H9 (cell line): ENCODE measurements at regions not wholly inside any gene's neighbourhood (a gene's known extent, or its start where the extent isn't known, plus 50 kb on each side); places are given as distances from the start of the nearest gene placed in this dataset.

Experiments used
- DNase-seq: peaks from one replicate; pipeline ENCODE4 v3.0.0-alpha.2; 2017
- H2AFZ ChIP-seq: one replicate; pipeline ENCODE4 v1.6.1; 2013; ENCODE audit warnings: mild to moderate bottlenecking, low read length, control low read depth, moderate library complexity
- H2AK5ac ChIP-seq: 2 replicates; pipeline ENCODE4 v1.6.1; 2013; ENCODE audit warnings: low read length, control low read depth, mixed read lengths; ENCODE audit not compliant: insufficient read length
- H2BK120ac ChIP-seq: one replicate; pipeline ENCODE4 v1.6.1; 2013; ENCODE audit warnings: low read depth, mild to moderate bottlenecking, low read length, control low read depth, inconsistent platforms; ENCODE audit not compliant: poor library complexity, severe bottlenecking
- H2BK12ac ChIP-seq: 2 replicates; pipeline ENCODE4 v1.6.1; 2013; ENCODE audit warnings: low read length, control low read depth, mixed read lengths, low read depth; ENCODE audit not compliant: insufficient read length
- H2BK15ac ChIP-seq: 2 replicates; pipeline ENCODE4 v1.6.1; 2013; ENCODE audit warnings: low read depth, low read length, control low read depth
- H2BK20ac ChIP-seq: one replicate; pipeline ENCODE4 v1.6.1; 2013; ENCODE audit warnings: low read depth, mild to moderate bottlenecking, low read length, control low read depth, inconsistent platforms; ENCODE audit not compliant: poor library complexity, severe bottlenecking
- H2BK5ac ChIP-seq: 2 replicates; pipeline ENCODE4 v1.6.1; 2013; ENCODE audit warnings: low read length, control low read depth, mixed read lengths; ENCODE audit not compliant: insufficient read length
- H3K14ac ChIP-seq: 2 replicates; pipeline ENCODE4 v1.6.1; 2013; ENCODE audit warnings: low read length, control low read depth; ENCODE audit not compliant: insufficient read depth
- H3K18ac ChIP-seq: 2 replicates; pipeline ENCODE4 v1.6.1; 2013; ENCODE audit warnings: low read depth, mild to moderate bottlenecking, mixed read lengths, low read length, control low read depth; ENCODE audit not compliant: insufficient read length
- H3K23ac ChIP-seq: 2 replicates; pipeline ENCODE4 v1.6.1; 2013; ENCODE audit warnings: low read length, control low read depth, mixed read lengths, low read depth; ENCODE audit not compliant: insufficient read length
- H3K23me2 ChIP-seq: 2 replicates; pipeline ENCODE4 v1.6.1; 2013; ENCODE audit warnings: low read depth, mild to moderate bottlenecking, mixed read lengths, low read length, control low read depth; ENCODE audit not compliant: insufficient read length, poor library complexity, severe bottlenecking
- H3K27ac ChIP-seq: 2 replicates; pipeline ENCODE4 v1.5.1; 2013; ENCODE audit warnings: low read length, control low read depth, mixed read lengths, low read depth; ENCODE audit not compliant: insufficient read length
- H3K27me3 ChIP-seq: 2 replicates; pipeline ENCODE4 v1.6.1; 2013; ENCODE audit warnings: low read length, control low read depth, inconsistent platforms; ENCODE audit not compliant: insufficient read depth
- H3K4ac ChIP-seq: 2 replicates; pipeline ENCODE4 v1.6.1; 2013; ENCODE audit warnings: low read depth, mild to moderate bottlenecking, control low read depth, inconsistent platforms, low read length, moderate library complexity
- H3K4me1 ChIP-seq: 2 replicates; pipeline ENCODE4 v1.6.1; 2013; ENCODE audit warnings: low read length, control low read depth, inconsistent platforms; ENCODE audit not compliant: insufficient read depth
- H3K4me2 ChIP-seq: 2 replicates; pipeline ENCODE4 v1.6.1; 2013; ENCODE audit warnings: low read length, control low read depth, mixed read lengths; ENCODE audit not compliant: insufficient read length, insufficient read depth
- H3K56ac ChIP-seq: 2 replicates; pipeline ENCODE4 v1.6.1; 2013; ENCODE audit warnings: low read depth, mild to moderate bottlenecking, mixed read lengths, low read length, control low read depth; ENCODE audit not compliant: insufficient read length
- H3K79me1 ChIP-seq: 2 replicates; pipeline ENCODE4 v1.6.1; 2013; ENCODE audit warnings: low read depth, mild to moderate bottlenecking, moderate library complexity, low read length, control low read depth, inconsistent platforms; ENCODE audit not compliant: insufficient read depth, poor library complexity, severe bottlenecking
- H3K79me2 ChIP-seq: 2 replicates; pipeline ENCODE4 v1.6.1; 2013; ENCODE audit warnings: low read length, control low read depth, inconsistent platforms; ENCODE audit not compliant: insufficient read depth
- H3K9ac ChIP-seq: 2 replicates; pipeline ENCODE4 v1.6.1; 2013; ENCODE audit warnings: low read length, control low read depth, mixed read lengths; ENCODE audit not compliant: insufficient read length; ENCODE audit errors: extremely low read depth
- H3K9me3 ChIP-seq: one replicate; pipeline ENCODE4 v1.6.1; 2013; ENCODE audit warnings: low read depth, low read length, inconsistent platforms; ENCODE audit not compliant: control insufficient read depth
- H3T11ph ChIP-seq: one replicate; pipeline ENCODE4 v1.6.1; 2013; ENCODE audit warnings: mild to moderate bottlenecking, low read length, control low read depth, inconsistent platforms
- H4K20me1 ChIP-seq: one replicate; pipeline ENCODE4 v1.6.1; 2013; ENCODE audit not compliant: control insufficient read depth, insufficient read length, insufficient read depth
- H4K5ac ChIP-seq: 2 replicates; pipeline ENCODE4 v1.6.1; 2013; ENCODE audit warnings: low read depth, mild to moderate bottlenecking, mixed read lengths, low read length, control low read depth; ENCODE audit not compliant: insufficient read length
- H4K8ac ChIP-seq: replicated peaks from 2 replicates; pipeline ENCODE4 v1.6.1; 2013; ENCODE audit warnings: low read length, control low read depth, mixed read lengths, low read depth; ENCODE audit not compliant: insufficient read length
- H4K91ac ChIP-seq: 2 replicates; pipeline ENCODE4 v1.6.1; 2013; ENCODE audit warnings: low read depth, mild to moderate bottlenecking, moderate library complexity, mixed read lengths, low read length, control low read depth; ENCODE audit not compliant: insufficient read length
- H3K27ac Mint-ChIP-seq, 3 experiments: 2 replicates in 2 of 3; 3 replicates in 1 of 3; pipeline ENCODE4 v1.8.0; 2020 to 2021; ENCODE audit warnings: mixed read lengths in 3 of 3, mild to moderate bottlenecking in 1 of 3, moderate library complexity in 1 of 3
- H3K27me3 Mint-ChIP-seq: 2 replicates; pipeline ENCODE4 v1.8.0; 2021; ENCODE audit warnings: low read depth, mild to moderate bottlenecking, moderate library complexity, mixed read lengths
- H3K36me3 Mint-ChIP-seq, 3 experiments: 2 replicates in 2 of 3; 3 replicates in 1 of 3; pipeline ENCODE4 v1.8.0; 2020 to 2021; ENCODE audit warnings: low read depth in 3 of 3, mixed read lengths in 3 of 3; ENCODE audit not compliant: insufficient read depth in 1 of 3
- H3K4me1 Mint-ChIP-seq, 2 experiments: 2 replicates each; pipeline ENCODE4 v1.8.0; 2020; ENCODE audit warnings: mixed read lengths in 2 of 2
- H3K4me3 Mint-ChIP-seq, 2 experiments: 2 replicates in 1 of 2; 3 replicates in 1 of 2; pipeline ENCODE4 v1.8.0; 2020 to 2021; ENCODE audit warnings: mild to moderate bottlenecking in 2 of 2, mixed read lengths in 2 of 2, moderate library complexity in 1 of 2
- H3K9me3 Mint-ChIP-seq, 2 experiments: 2 replicates in 1 of 2; 3 replicates in 1 of 2; pipeline ENCODE4 v1.8.0; 2020; ENCODE audit warnings: mild to moderate bottlenecking in 2 of 2, mixed read lengths in 2 of 2, moderate library complexity in 1 of 2
- WGBS: extraction: QIAGEN DNeasy Blood & Tissue Kit; methylation state at CpG from one replicate; pipeline ENCODE4 v1.1.7; 2013; ENCODE audit warnings: missing lambda C conversion rate, low lambda C conversion rate, mixed read lengths; ENCODE audit not compliant: insufficient read length; ENCODE audit errors: extremely low coverage; 5-methylcytosine and 5-hydroxymethylcytosine counted together
- TF ChIP-seq, protein P1 (sequence below): fragments of 200-600 bp; sonication (generic); conservative IDR thresholded peaks from 3 replicates; pipeline ENCODE4 v1.8.0; 2021; ENCODE audit warnings: antibody characterized with exemption, mild to moderate bottlenecking

DNA sequence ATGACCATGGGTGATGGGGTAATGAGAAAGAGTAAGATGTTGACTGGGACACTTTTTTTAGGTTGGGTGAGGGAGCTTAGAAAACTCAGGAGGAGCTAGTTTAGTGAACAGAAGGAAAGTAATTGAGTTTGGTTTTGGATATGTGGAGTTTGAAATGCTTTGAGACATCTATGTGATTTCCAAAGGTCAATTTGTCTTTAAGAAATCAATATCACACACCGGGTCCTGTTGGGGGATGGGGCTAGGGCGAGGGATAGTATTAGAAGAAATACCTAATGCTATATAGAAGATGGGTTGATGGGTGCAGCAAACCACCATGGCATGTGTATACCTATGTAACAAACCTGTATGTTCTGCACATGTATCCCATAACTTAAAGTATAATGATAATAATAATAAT, 118.4 kb downstream of the ASCL1 start:
- Histone ChIP-seq H3K9me3 (no peaks in the 10 kb centered on the region), H4K5ac (no peak overlapping the region), H2AFZ (no peak overlapping the region), H2BK20ac (no peak overlapping the region), H4K20me1 (no peaks in the 10 kb centered on the region), H3K4me1 (no peaks in the 10 kb centered on the region), H3T11ph (no peak overlapping the region), H3K79me1 (no peaks in the 10 kb centered on the region), H3K27ac (no peak overlapping the region), H3K79me2 (no peaks in the 10 kb centered on the region), H3K9ac (no peak overlapping the region), H3K14ac (no peak overlapping the region), H3K4me2 (no peak overlapping the region), H3K56ac (no peak overlapping the region), H3K27me3 (no peaks in the 10 kb centered on the region), H3K18ac (no peak overlapping the region), H3K23ac (no peak overlapping the region), H2BK12ac (no peak overlapping the region), H2BK5ac (no peak overlapping the region), H4K91ac (no peak overlapping the region), H3K4ac (no peak overlapping the region), H2BK120ac (no peak overlapping the region), H2BK15ac (no peak overlapping the region), H4K8ac (no peak overlapping the region), H2AK5ac (no peak overlapping the region), H3K23me2 (no peaks in the 10 kb centered on the region)
- DNase-seq: no peak
- no CpG with 5 or more reads among the region's 2 CpGs for WGBS
- Mint-ChIP-seq H3K36me3 (peaks cover 0 to 3% (median 0%) of the 10 kb centered on the region in 3 experiments; a peak in 1 of 7 replicates), H3K4me3 (no peak overlapping the region), H3K4me1 (no peaks in the 10 kb centered on the region), H3K27me3 (no peaks in the 10 kb centered on the region), H3K9me3 (no peaks in the 10 kb centered on the region; a peak in 1 of 5 replicates), H3K27ac (no peak overlapping the region; a peak in 1 of 7 replicates)
- TF ChIP-seq, protein P1, sequence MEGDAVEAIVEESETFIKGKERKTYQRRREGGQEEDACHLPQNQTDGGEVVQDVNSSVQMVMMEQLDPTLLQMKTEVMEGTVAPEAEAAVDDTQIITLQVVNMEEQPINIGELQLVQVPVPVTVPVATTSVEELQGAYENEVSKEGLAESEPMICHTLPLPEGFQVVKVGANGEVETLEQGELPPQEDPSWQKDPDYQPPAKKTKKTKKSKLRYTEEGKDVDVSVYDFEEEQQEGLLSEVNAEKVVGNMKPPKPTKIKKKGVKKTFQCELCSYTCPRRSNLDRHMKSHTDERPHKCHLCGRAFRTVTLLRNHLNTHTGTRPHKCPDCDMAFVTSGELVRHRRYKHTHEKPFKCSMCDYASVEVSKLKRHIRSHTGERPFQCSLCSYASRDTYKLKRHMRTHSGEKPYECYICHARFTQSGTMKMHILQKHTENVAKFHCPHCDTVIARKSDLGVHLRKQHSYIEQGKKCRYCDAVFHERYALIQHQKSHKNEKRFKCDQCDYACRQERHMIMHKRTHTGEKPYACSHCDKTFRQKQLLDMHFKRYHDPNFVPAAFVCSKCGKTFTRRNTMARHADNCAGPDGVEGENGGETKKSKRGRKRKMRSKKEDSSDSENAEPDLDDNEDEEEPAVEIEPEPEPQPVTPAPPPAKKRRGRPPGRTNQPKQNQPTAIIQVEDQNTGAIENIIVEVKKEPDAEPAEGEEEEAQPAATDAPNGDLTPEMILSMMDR: no peak
